ENCODE measurements at regions not wholly inside any gene's neighbourhood (a gene's known extent, or its start where the extent isn't known, plus 50 kb on each side); places are given as distances from the start of the nearest gene placed in this dataset.

GRCh38 chr2:226424971-226425370 is 374.6 kb downstream of the IRS1 start:
- no peak for DNase-seq

GRCh38 chr2:226423498-226423960 is 376.1 kb downstream of the IRS1 start:
- peak; percentile 56 for DNase-seq

- no peak for DNase-seq
Measured at GRCh38 chr2:226420646-226421045, 379.0 kb downstream of the IRS1 start.

- DNase-seq, result no peak
Measured at GRCh38 chr2:226418521-226418920, 381.1 kb downstream of the IRS1 start.

- DNase-seq, result no peak
Measured at GRCh38 chr2:226414335-226414734, 385.3 kb downstream of the IRS1 start.

GRCh38 chr2:226413498-226414130 is 386.0 kb downstream of the IRS1 start:
- DNase-seq, result no peak

- no peak for DNase-seq
Measured at GRCh38 chr2:226411727-226412360, 387.8 kb downstream of the IRS1 start.

- DNase-seq, result no peak
Measured at GRCh38 chr2:226411205-226411604, 388.4 kb downstream of the IRS1 start.

- DNase-seq, result no peak
Measured at GRCh38 chr2:226410247-226410835, 389.3 kb downstream of the IRS1 start.

- no peak for DNase-seq
Measured at GRCh38 chr2:226409134-226409533, 390.5 kb downstream of the IRS1 start.

GRCh38 chr2:226408141-226408540 is 391.5 kb downstream of the IRS1 start:
- no peak for DNase-seq

- DNase-seq, result no peak
Measured at GRCh38 chr2:226407135-226407534, 392.5 kb downstream of the IRS1 start.

- no peak for DNase-seq
Measured at GRCh38 chr2:226405465-226405864, 394.2 kb downstream of the IRS1 start.

GRCh38 chr2:226403369-226403768 is 396.3 kb downstream of the IRS1 start:
- DNase-seq, result no peak

- DNase-seq, result no peak
Measured at GRCh38 chr2:226399006-226399405, 400.6 kb downstream of the IRS1 start.

GRCh38 chr2:226398580-226398979 is 401.0 kb downstream of the IRS1 start:
- no peak for DNase-seq

- DNase-seq, result no peak
Measured at GRCh38 chr2:226396541-226396940, 403.1 kb downstream of the IRS1 start.

- no peak for DNase-seq
Measured at GRCh38 chr2:226387499-226387942, 412.1 kb downstream of the IRS1 start.

GRCh38 chr2:226383461-226383860 is 416.2 kb downstream of the IRS1 start:
- no peak for DNase-seq

- no peak for DNase-seq
Measured at GRCh38 chr2:226380679-226381078, 418.9 kb downstream of the IRS1 start.

GRCh38 chr2:226378753-226379705 is 420.6 kb downstream of the IRS1 start:
- no peak for DNase-seq

GRCh38 chr2:226376516-226377180 is 423.0 kb downstream of the IRS1 start:
- no peak for DNase-seq

GRCh38 chr2:226366920-226367319 is 432.7 kb downstream of the IRS1 start:
- no peak for DNase-seq

Measured in stimulated activated CD4-positive, alpha-beta T cell treated with anti-CD3 and anti-CD28 coated beads, Interleukin-1b, Interleukin-23, amount 100 ng/mL, for 48 hours (primary cell).